Left hindlimb (tissue), 1 donor: ENCODE measurements at regions not wholly inside any gene's neighbourhood (a gene's known extent, or its start where the extent isn't known, plus 50 kb on each side); places are given as distances from the start of the nearest gene placed in this dataset.
"Not testable (repeated sequence)": the region's sequence is repeated elsewhere in the genome, so short reads cannot be mapped to it uniquely, and the experiment has no call there.

Experiments used
- DNase-seq: peaks from one replicate; pipeline ENCODE4 v3.0.0-alpha.2; 2018

- DNase-seq: no peak
Measured at GRCh38 chr11:34001557-34002064, 49.9 kb upstream of the CAPRIN1 start.

DNA sequence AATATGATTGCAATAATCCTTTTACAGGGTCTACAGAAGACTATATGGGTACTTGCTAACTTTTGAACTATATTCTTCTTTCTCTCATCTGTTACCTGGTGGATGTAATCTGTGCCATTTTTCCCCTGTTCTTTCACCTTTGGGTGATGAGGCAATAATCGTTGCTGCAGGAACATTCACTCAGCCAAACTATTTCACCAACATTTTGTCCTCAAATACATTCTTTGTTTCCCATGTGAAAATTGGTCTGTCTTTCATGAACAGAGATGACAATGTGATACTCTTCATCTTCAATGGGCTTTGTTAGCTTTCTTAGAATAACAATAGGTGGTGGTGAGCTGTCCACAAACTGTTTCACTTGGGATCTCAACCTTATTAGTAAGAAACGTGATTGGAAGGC, 52.1 kb upstream of the CAPRIN1 start:
- no peak for DNase-seq

DNA sequence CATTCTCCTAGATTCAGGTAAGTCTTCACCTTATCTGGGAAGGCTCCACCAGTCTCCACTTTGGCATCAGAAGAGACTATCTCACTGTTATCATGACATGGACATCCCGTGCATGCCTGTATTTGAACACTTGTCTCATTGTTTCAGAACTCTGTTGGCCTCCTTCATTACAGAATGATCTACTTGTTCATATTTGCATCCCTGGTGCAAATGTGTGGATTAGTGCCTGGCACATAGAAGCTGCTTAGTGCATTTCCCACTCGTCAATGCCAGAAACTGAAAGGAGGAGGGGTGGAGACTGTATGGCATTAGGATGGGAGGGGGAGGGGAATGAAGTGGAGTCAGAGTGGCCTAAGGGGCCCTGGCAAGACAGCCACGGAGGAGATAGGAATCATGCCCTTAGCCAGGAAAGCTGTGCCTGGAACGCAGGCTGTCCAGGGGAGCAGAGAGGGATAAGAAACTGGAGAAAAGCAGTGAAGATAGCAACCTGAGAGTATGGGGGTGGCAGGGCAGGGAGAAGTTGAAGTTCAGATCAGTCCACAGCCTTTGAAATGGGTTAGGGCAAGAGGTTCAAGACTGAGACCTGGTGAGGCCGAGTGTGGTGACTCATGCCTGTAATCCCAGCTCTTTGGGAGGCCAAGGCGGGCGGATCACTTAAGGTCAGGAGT, 53.8 kb upstream of the CAPRIN1 start:
- no peak for DNase-seq

- peak; percentile 56 for DNase-seq
Measured at GRCh38 chr11:33996498-33997454, 54.8 kb upstream of the CAPRIN1 start.

GRCh38 chr11:33994937-33995336, 56.6 kb upstream of the CAPRIN1 start:
- no peak for DNase-seq

DNA sequence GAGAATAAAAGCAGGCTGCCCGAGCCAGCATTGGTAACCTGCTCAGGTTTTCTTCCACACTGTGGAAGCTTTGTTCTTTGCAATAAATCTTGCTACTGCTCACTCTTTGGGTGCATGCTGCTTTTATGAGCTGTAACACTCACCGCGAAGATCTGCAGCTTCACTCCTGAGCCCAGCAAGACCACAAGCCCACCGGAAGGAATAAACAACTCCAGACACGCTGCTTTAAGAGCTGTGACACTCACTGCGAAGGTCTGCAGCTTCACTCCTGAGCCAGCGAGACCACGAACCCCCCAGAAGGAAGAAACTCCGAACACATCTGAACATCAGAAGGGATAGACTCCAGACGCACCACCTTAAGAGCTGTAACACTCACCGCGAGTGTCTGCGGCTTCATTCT, 60.4 kb upstream of the CAPRIN1 start:
- not testable (repeated sequence) for DNase-seq

GRCh38 chr11:33990131-33990530, 61.4 kb upstream of the CAPRIN1 start:
- DNase-seq: not testable (repeated sequence)

DNA sequence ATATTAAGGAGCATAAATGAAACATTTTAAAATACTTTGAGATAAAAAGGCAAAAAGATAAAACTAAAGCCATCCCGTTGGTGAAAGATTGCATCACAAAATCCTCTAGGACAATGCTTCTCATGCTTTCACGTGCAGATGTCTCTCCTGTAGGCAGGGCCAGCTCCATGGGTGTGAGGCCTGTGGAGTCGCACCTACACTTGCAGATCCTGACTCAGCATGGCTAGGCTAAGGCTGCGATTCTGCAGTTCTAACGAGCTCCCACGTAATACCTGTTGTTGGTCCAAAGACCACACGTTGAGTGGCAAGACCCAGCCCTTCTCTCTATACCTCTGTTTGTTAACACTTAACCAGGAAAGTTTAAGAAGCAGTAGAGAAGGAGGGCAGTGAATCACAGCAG, 62.1 kb upstream of the CAPRIN1 start:
- no peak for DNase-seq

- no peak for DNase-seq
Measured at GRCh38 chr11:33988586-33989370, 62.8 kb upstream of the CAPRIN1 start.

DNA sequence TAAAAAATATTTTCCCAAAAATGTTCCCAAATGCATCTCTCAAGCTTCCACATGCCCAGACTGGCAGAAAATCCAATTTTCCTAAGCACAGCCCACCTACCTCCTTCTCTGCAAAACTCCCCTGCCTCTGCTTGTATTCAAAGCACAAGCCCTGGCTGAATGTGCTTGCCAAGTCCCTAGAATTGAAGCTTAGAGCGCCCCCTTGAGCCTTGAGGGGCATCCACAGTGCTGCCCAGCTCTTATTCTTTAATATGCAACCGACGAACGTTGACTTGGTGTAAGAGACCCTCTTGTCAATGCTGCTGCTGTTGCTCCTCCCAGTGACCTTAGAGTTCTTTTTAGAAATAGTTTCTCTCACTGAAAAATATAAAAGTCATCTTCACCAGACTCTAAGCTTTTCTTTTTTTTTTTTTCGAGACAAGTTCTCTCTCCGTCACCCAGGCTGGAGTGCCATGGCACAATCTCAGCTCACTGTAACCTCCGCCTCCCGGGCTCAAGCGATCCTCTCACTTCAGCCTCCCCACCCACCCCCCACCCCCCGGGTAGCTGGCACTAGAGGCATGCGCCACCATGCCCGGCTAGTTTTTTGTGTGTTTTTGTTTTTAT, 63.5 kb upstream of the CAPRIN1 start:
- DNase-seq: peak; percentile 70

DNA sequence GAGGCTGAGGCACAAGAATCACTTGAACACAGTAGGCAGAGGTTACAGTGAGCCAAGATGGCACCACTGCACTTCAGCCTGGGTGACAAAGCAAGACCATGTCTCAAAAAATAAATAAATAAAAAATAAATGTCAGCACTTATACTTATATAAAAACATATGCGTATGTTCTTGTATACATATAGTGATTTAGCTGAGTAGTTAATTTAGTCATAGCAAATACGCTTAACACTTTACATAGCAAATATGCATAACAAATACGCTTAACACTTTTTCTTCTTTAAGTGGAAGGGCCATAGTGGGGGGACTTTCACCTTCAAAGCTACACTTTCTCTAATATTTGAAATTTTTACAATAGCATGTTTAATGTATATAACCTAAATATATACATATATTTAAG, 64.0 kb upstream of the CAPRIN1 start:
- DNase-seq: no peak

DNA sequence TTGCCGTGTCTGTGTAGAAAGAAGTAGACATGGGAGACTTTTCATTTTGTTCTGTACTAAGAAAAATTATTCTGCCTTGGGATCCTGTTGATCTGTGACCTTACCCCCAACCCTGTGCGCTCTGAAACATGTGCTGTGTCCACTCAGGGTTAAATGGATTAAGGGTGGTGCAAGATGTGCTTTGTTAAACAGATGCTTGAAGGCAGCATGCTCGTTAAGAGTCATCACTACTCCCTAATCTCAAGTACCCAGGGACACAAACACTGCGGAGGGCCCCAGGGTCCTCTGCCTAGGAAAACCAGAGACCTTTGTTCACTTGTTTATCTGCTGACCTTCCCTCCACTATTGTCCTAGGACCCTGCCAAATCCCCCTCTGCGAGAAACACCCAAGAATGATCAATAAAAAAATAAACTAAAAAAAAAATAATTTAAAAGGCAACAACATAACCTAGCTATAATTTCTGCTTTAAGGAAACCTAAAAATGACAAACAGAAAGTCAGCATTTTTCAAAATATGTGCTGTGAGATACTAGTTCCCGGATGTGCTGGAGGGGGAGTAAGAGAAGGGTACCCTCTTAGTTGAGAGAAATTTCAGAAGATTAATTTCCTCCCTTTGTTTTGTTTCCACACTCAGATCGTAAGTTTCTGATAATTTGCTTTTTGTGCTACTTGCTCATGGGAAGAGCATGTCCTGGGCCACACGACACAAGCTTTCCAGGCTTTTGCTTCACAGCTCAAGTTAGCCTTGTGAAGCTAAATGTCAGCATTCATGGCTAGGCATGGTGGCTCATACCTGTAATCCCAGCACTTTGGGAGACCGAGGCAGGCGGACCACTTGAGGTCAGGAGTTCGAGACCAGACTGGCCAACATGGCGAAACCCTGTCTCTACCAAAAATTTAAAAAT, 64.7 kb upstream of the CAPRIN1 start:
- DNase-seq: not testable (repeated sequence)

GRCh38 chr11:33984682-33985389, 66.7 kb upstream of the CAPRIN1 start:
- DNase-seq: no peak

DNA sequence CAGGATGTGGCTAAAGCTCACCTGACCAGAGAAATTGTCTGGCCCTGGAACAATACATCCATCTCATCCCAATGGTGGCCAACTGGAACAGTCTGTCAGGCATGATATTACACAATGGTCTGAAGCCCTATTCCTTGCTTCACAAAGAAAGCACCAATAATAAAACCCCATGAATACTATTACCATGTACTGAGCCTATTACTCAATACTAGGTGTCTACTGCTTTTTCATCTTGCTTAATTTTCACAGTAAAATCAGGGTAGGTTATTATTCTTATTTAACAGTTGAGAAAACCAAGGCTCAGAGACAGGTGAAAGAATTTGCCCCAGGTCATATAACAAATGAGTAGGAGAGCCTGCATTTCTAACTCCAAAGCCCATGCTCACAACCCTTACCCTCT, 68.9 kb upstream of the CAPRIN1 start:
- no peak for DNase-seq

- DNase-seq: no peak
Measured at GRCh38 chr11:33980897-33981296, 70.6 kb upstream of the CAPRIN1 start.

DNA sequence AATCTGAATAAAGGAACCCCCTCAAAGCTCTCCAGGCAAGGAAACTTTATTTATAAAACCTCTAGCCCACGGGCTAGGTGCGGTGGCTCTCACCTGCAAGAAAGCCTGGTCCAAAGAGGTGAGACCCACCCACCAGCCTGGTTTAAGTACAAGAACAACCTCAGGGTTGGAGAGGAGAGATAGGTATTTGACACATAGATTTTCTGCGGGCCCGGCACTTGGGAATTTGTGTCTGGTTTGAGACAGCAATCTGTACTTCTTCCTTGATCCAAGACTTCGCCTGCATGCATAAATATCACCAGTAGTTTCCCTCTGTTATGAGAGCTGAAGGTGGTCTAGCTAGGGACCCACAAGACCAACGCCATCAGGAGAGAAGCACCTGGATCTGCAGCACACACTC, 73.2 kb upstream of the CAPRIN1 start:
- no peak for DNase-seq

DNA sequence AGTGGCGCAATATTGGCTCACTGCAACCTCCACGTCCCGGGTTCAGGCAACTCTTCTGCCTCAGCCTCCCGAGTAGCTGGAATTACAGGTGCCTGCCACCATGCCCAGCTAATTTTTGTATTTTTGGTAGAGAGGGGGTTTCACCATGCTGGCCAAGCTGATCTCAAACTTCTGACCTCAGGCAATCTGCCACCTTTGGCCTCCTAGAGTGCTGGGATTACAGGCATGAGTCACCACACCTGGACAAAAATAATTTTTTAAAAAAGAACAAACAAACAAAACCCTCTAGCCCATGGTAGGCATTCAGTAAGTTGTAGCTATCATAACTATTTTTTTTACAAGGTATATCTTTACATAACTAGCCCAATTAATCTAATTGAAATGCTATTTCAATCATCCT, 73.9 kb upstream of the CAPRIN1 start:
- no peak for DNase-seq

- DNase-seq: no peak
Measured at GRCh38 chr11:33976495-33977199, 74.9 kb upstream of the CAPRIN1 start.

DNA sequence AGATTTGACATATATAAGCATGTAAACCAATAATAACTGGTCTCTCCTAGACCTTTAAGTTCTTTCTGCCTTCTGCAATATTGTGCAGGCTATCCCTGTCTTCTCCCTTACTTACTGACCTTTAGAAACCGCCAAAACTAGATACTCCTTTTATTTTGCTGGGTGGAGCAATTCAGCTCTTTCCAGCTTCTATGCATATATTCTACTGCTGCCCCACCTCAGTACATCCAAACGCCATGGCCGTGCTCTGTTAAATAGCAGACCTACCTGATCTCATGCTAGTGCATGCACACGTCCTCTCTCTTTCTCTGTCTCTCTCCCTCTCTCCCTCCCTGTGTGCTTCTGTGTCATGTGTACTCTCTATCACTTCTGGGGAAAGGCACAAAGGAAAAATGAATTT, 76.7 kb upstream of the CAPRIN1 start:
- no peak for DNase-seq

DNA sequence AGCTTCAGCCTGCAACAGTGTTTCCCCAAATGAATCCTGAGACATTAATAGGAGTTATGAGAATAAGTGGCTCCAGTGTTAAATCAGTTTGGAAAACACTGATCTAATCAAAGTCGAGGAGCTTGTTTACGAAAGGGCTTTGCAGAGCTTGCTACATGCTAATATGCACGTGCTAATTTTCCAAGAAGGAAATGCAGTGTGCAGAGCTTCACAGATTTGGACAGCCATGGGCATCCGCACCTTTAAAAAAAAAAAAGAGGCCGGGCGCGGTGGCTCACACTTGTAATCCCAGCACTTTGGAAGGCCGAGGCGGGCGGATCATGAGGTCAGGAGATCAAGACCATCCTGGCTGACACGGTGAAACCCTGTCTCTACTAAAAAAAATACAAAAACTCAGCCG, 79.7 kb upstream of the LMO2 start:
- DNase-seq: not testable (repeated sequence)
